ENCODE measurements at regions not wholly inside any gene's neighbourhood (a gene's known extent, or its start where the extent isn't known, plus 50 kb on each side); places are given as distances from the start of the nearest gene placed in this dataset.

GRCh38 chr7:46565253-46566096 is 644.4 kb upstream of the IGFBP3 start:
- Histone ChIP-seq H3K36me3 (no peaks in the 10 kb centered on the region), H3K27me3 (no peaks in the 10 kb centered on the region)
- no peak for TF ChIP-seq POLR2A (IDR thresholded peaks at IDR 0.05)
- no peak for TF ChIP-seq CTCF (IDR thresholded peaks at IDR 0.05)

GRCh38 chr7:46559194-46559832 is 638.2 kb upstream of the IGFBP3 start:
- Histone ChIP-seq H3K27me3 (no peaks in the 10 kb centered on the region), H3K36me3 (no peaks in the 10 kb centered on the region), H3K9me3 (peaks cover 0 to 29% (median 1%) of the 10 kb centered on the region in 12 donors), H3K4me1 (peaks cover 0 to 16% (median 0%) of the 10 kb centered on the region in 12 donors), H3K27ac (no peak overlapping the region), H3K4me3 (no peak overlapping the region)
- DNase-seq (no peak), ATAC-seq (no peak)
- TF ChIP-seq CTCF (IDR thresholded peaks at IDR 0.05), result no peak
- no peak for TF ChIP-seq POLR2A (IDR thresholded peaks at IDR 0.05)
- intact Hi-C loops (cut with DNase I), result no loop called here
- WGBS, 4 donors, result 90 to 92% (median 91%) methylated on average over 7 of the region's 7 CpGs

More at GRCh38 chr7:46565253-46566096, 644.4 kb upstream of the IGFBP3 start:
- intact Hi-C loops (cut with DNase I), result no loop called here
- WGBS, 4 donors, result 89 to 91% (median 89%) methylated on average over 5 of the region's 5 CpGs
- ATAC-seq (no peak), DNase-seq (no peak)
- no peak overlapping the region for H3K27ac ChIP-seq
- H3K9me3 ChIP-seq, result peaks cover 0 to 28% (median under 1%) of the 10 kb centered on the region in 12 donors
- H3K4me1 ChIP-seq, result peaks cover 0 to 10% (median 0%) of the 10 kb centered on the region in 12 donors
- no peak overlapping the region for H3K4me3 ChIP-seq

GRCh38 chr7:46558482-46559193 is 637.6 kb upstream of the IGFBP3 start:
- ATAC-seq, result no peak
- no peaks in the 10 kb centered on the region for H3K36me3 ChIP-seq
- intact Hi-C loops (cut with DNase I), result no loop called here
- peaks cover 0 to 29% (median 1%) of the 10 kb centered on the region in 12 donors for H3K9me3 ChIP-seq
- DNase-seq, result no peak
- H3K27me3 ChIP-seq, result no peaks in the 10 kb centered on the region
- peaks cover 0 to 16% (median 0%) of the 10 kb centered on the region in 12 donors for H3K4me1 ChIP-seq
- 60 to 90% (median 86%) methylated on average over 3 of the region's 3 CpGs for WGBS, 4 donors
- TF ChIP-seq POLR2A (IDR thresholded peaks at IDR 0.05) (no peak), CTCF (IDR thresholded peaks at IDR 0.05) (no peak)
- H3K27ac ChIP-seq, result peak overlapping the region in 1 of 12 donors; percentile 58
- H3K4me3 ChIP-seq, result no peak overlapping the region

- Histone ChIP-seq H3K27me3 (no peaks in the 10 kb centered on the region), H3K36me3 (no peaks in the 10 kb centered on the region), H3K4me1 (peaks cover 0 to 16% (median 0%) of the 10 kb centered on the region in 12 donors), H3K27ac (peak overlapping the region in 1 of 12 donors; percentile 58), H3K4me3 (no peak overlapping the region), H3K9me3 (peaks cover 0 to 23% (median 1%) of the 10 kb centered on the region in 12 donors)
- intact Hi-C loops (cut with DNase I), result no loop called here
- no peak for TF ChIP-seq CTCF (IDR thresholded peaks at IDR 0.05)
- TF ChIP-seq POLR2A (IDR thresholded peaks at IDR 0.05), result no peak
- DNase-seq (no peak), ATAC-seq (no peak)
- WGBS, 4 donors, result 67 to 73% (median 70%) methylated on average over 3 of the region's 3 CpGs
Observed at GRCh38 chr7:46557781-46558180, 636.7 kb upstream of the IGFBP3 start.

Data from heart left ventricle (tissue), 16 donors.